Activated CD8-positive, alpha-beta memory T cell treated with anti-CD3 and anti-CD28 coated beads for 48 hours (primary cell): ENCODE measurements at regions not wholly inside any gene's neighbourhood (a gene's known extent, or its start where the extent isn't known, plus 50 kb on each side); places are given as distances from the start of the nearest gene placed in this dataset.
"Not testable (repeated sequence)": the region's sequence is repeated elsewhere in the genome, so short reads cannot be mapped to it uniquely, and the experiment has no call there.

Experiments used
- DNase-seq, 3 experiments: peaks; one replicate each; pipeline ENCODE4 v3.0.0-alpha.2; 2020; ENCODE audit warnings: low read depth in 2 of 3, low spot score in 2 of 3

DNA sequence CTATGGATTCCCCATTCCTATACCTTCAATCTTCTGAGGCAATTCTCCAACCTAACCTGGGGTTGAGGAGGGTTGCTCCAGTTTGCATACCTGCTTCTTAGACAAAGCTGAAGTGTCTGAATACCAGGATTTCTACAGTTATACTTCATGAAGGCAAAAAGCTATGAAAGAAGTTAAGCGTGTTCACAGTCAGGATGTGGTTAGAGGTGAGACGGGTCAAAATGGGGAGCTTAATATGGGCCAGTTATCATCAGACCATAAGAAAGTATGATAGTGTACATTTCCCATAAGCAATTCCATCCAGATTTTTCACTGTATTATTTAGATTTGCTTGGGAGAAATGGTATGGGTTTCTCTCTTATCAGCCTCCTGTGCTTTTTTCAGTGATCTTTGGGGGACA lies 156.9 kb upstream of the FER start:
- no peak for DNase-seq

DNA sequence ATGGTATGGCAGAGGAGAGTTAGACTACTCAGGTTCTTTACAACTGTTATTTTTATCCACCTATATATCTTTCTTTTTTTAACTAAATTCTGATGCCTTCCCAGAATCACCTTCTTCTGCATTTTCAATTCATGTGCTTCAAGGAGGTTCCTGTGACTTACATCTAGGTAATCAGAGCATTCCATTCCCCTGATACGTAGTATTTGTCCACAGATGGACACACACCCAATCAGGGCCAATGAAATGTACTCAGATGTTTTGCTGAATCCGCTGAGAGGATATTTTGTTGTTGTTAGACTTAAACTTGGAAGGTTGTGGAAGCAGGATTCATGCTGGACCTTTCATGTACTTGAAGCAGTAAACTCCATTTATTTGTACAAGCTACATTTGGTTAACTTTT lies 159.4 kb upstream of the FER start:
- no peak for DNase-seq

DNA sequence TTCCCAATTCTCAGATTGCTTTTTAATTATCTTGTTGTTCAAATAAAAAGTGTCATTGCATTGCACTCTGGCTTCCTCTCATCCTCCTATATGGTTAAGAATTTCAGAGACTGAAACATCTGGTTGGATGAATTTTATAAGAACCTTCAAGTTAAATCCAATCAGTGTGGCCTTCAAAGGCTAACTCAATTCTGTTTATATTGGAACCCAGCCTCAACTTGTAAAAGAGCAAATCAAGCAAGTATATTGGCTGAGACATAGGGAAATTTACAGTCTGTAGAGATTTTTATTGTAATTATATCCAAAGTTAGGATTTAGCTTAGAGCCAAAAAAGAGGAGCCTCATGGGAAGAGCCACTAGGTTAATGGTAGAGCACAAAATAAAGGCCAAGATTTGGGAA lies 159.9 kb upstream of the FER start:
- DNase-seq: no peak

DNA sequence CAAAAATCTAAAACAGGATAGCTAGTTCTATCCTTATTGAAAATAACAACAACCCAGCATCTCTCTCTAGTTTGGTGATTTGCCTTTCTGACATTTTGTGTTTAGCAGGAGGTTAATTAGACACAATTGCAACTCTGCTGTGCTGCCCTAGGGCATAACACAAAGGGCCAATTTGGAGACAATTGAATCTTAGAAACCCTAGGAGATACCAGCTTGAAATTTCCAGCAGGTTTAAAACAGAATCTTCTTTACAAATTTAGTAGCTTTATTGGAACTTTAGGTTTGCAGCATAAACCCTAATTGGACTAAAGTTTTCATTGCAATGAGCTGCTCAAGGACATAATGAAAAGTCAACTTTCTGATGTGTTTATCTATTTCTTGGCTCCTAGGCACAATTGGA lies 166.7 kb upstream of the FER start:
- DNase-seq: no peak

DNA sequence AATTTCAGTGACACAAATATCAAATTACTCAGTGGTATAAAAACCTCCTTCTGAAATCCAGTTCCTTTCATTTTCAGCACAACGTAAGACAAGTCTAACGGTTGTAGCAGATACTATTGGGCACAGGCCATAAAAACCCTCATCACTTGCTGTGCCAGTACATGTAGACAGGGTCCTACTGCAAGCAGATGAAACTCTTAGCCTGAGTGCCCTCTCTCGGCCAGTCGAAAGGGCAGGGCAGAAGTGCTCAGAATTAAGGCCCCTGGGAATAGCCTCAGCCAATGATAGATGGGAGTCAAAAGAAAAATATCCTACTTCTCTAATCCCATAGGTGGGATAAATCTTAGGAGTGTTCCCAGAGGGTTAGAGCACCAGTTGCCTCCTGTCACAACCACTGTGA lies 168.5 kb upstream of the FER start:
- DNase-seq: no peak

DNA sequence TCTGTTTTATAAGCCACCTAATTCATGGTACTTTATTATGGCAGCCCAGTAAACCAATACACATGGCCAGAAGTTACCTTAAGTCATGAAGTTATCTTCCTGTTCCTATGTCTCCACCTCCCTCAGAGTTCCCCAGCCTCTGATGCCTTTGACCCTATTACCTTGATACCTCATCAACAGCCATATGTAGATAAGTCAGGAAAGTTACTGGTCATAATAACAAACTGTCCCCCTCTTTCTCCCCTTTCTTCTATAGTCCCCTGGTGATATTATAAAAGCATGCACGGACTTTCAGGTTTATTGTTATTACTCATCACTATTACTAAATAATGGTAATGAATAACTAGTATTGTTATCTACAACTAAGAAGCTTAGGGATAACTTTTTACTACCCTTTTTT lies 168.9 kb upstream of the FER start:
- no peak for DNase-seq

DNA sequence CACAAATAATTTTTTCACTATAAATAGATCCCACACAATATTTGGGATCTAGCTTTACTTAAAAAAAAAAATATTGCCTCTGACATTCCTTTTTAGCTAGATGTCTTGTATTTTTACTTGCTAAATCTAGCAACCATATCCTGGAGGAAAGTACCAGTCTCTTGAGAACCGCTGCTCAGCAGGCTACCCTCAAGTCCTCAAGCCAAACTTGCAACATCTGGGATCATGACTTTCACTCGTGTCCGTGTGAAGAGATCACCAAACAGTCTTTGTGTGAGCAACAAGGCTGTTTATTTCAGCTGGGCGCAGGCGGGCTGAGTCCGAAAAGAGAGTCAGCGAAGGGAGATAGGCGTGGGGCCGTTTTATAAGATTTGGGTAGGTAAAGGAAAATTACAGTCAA lies 180.3 kb upstream of the FER start:
- no peak for DNase-seq

DNA sequence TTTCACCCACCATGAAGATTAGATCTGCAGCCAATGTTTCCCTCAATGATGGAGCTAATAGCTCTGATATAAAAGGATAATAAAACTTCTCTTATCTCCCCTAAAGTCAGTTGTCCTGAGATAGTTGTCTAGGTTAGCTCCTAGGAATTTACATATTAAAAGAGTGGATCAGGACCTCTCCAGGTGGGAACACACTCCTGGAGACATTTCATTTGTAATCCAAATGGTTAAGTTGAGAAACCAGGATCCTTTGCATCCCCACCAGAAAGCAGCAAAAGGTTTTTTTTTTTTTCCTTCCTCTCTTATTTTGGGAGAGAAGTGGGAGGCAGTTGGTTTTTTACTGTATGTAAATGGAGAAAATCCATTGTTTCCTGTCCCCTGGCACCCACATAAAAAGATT lies 182.5 kb upstream of the FBXL17 start:
- DNase-seq: no peak

DNA sequence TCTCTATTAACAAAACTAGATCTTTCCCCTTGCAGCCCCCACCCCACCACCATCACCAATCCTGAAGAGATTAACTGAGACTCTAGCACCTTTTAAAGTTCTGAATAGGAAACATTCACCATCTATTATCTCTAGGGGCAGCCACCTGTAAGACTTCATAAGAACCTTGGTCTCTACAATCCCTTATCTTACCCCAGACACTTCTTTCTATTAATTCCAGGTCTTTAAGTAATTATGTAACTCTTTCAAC lies 180.2 kb upstream of the FBXL17 start:
- no peak for DNase-seq

DNA sequence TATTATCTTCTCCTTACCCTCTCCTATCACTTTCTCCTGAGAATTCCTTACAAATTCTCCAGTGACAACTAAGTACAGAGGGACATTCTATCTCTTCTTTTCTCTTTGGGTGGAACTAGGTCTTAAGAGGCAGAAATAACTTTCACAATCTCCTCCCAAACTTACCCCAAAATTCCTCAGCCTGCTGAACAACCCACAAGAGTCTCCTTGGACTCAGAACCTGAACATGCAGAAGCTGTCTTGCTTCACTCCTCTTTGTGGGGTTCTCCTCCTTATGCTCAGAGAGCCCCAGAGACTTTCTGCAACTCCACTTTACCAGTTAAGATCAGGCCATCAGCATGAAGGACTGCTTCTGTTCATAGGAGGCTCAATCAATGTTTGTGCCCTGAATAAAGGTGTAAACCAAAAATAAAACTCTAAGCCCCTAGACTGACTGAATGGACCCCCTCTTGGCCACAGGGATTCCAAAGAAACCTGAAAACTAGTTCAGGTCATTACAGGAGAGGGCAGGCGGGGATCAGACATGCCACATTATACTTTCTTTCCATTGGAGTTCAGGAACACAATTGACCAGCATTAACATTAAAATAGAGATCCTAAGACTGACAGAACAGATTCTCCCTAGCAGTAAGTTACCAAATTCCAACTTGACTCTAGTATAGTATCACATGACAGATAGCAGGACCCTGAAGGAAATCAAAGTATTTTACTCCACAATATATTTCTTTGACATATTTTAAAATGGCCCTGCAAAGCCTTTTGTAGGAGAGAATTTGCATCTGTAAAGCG lies 179.7 kb upstream of the FBXL17 start:
- DNase-seq: no peak

DNA sequence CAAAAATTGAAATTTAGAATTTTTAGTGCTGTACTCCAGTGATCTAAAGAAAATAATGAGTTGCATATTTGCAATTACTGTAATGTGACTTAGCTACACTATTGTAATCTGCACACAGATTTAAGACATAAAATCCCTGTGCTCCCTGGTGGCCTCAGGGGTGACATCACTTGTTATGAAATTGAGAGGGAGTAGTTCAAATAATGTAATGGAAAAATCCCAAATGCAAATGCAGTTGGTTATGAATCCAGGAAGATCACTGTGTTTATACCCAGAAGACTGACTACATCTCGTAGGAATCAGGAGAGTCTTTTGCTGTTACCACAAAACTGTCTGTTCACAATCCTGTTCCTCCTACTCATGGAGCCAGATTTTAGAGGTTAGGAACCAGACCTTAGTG lies 178.7 kb upstream of the FBXL17 start:
- DNase-seq: no peak

DNA sequence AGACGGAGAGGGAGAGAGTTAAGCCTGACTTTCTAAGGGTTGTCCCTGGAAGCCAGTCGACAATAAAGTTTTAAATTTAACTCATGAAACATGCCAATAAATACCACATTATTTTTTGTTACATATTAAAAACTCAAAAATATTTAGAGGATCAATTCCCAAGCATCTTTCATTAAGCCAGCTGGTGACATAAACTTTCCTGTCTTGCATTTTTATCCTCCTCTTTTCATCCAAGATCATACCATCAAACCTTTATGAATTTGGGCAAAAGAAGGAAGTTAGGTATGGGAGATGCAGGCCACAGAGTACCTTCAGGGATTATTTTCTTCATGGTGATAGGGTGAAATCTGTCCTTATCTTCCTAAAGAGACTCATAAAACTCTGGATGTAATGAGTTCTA lies 178.3 kb upstream of the FBXL17 start:
- DNase-seq: no peak

DNA sequence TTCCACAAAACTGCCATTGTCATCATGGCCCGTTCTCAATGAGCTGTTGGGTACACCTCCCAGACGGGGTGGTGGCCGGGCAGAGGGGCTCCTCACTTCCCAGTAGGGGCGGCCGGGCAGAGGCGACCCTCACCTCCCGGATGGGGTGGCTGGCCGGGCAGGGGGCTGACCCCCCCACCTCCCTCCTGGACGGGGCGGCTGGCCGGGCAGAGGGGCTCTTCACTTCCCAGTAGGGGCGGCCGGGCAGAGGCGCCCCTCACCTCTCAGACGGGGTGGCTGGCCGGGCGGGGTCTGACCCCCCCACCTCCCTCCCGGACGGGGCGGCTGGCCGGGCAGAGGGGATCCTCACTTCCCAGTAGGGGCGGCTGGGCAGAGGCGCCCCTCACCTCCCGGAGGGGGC lies 176.9 kb upstream of the FBXL17 start:
- not testable (repeated sequence) for DNase-seq

DNA sequence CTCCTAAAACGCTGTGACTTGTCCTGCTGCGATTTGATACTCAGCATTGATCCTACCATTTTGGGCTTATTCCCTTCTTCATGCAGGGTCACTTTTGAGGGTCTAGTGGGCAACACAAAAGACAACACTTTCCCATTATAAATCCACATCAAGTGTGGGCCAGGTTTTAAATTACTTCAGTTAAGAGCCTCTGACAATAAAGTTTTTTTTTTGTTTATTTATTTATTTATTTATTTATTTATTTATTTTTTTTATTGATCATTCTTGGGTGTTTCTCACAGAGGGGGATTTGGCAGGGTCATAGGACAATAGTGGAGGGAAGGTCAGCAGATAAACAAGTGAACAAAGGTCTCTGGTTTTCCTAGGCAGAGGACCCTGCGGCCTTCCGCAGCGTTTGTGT lies 176.2 kb upstream of the FBXL17 start:
- DNase-seq: not testable (repeated sequence)

DNA sequence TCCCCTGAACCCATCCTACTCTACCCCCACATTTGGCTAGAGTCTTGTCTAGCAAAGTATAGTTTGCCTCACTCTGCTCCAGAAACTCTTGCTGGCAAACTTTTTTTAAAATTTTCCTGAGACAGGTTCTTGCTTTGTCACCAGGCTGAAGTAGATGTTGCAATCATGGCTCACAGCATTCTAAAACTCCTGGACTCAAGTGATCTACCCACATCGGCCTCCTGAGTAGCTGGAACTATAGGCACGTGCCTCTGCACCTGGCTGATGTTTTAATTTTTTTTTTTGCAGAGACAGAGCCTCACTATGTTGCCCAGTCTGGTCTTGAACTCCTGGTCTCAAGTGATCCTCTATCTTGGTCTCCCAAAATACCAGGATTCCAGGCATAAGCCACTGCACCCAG lies 175.8 kb upstream of the FBXL17 start:
- DNase-seq: no peak

DNA sequence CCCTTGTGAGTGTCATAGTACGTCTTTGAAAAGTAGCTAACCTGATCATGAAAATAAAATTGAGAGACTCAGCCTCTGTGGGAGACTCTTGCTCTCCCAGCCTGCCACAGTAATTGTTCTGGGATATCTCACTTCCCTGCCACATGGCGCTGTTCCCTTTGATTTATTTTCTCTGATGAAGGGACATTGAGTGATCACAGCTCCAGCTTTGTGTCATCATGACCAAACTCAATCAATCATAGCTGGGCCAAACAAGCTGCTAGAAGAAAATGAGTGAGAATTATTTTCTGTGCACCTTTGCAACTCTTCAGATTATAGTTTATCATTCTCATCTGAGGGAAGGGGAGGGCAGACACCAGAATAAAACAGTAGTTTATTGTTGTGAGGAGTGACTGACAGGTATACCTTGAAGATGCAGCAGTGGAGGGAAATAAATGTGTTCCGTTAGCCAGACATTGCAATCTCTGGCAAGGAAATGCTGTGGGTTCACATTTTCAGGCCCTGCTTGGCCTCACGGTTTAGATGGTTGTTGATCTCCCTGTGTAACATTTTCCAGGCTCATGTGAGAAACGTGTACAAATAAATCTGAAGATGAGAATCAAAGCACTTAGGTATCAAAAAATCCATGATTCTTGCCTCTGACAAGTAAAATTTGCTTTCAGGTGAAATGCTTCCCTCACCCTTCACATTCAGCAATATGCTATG lies 174.7 kb upstream of the FBXL17 start:
- no peak for DNase-seq

DNA sequence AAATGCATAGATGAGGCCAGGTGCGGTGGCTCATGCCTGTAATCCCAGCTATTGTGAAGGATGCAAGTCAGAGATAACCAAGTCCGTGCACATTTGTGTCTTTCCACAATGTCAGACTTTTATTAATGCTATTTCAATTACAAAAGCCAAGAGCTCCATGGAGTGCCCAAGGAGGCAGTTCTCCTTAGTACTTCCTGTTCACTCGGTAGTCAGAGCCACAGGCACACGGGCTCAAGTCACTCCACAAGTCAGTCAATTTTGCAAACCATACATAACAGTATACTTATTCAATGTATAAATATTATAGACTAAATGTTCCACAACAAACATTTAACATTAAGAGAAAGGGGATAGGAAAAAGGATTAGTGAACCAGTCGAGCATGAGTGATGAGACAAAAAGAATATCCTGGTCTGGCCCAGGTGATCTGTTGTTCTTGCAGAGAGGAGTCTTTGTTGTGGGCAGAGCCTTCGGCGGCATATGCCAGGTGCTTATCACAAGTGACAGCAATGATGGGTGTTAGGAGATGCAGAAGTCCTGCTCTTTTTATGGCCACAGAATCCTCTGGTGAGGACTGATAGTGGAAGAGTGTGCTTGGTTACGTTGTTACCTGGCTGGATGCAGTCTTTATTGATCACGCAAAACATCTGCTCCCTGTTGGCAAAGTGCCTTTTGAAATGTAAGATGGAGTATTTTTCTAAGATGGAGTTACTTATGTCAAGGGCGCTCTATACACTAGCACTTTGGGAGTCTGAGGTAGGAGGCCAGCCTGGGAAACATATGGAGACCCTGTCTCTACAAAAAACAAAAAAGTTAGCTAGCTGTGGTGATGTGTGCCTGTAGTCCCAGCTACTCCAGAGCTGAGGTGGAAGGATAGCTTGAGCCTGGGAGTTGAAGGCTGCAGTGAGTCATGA lies 167.0 kb upstream of the FBXL17 start:
- no peak for DNase-seq

DNA sequence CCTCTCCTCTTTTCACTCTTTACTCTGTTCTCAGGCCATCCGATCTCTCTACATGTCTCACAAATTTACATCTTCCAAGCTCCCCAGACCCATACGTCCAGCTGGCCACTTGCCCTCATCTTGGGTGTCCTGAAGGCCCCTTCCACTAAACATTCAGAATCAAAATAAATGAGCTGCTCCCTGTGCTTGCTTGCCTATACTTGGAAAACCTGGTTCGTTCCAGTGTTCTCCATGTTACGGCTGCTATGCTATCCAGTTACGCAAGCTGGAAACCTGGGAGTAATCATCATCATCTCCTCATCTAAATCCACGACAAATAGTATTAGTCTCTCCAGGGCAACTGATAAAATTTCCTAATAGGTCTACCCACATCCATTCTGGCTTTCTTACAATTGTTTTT lies 165.0 kb upstream of the FBXL17 start:
- no peak for DNase-seq

DNA sequence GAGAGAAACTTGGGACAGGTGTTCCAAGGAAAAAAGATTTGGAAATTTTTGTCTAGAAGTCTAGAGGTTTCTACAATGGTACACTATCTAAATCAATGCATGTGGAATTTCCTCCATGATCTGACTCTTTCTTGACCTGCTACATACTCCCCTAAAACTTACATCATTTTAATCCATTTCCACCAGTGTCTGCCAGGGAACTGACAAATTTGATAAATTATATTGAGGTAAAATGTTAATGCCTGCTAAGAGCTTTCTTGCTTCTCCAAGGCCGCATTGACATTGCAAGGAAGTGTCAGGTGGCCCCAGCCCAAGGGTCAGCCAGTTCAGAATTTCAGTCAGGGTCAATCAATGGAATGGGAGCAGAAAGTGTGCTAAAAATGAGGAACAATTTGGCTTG lies 163.4 kb upstream of the FBXL17 start:
- DNase-seq: no peak

DNA sequence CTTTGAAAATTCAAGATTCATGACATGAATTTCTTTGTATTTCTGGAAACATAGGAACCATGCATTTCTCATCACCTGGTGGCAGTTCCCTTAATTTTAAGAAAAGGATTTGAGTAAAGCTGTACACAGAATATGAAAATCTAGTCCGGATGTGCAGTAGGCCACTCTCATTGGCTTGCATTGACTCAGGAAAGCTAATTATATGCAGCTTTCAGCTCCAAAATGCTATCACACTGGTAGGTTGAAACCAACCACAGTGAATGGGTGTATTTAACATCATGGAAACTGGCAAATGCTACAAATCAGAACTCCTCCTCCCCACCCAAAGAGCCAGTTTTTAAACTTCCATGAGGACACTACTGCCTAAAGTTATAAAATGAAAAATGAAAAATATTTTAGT lies 161.6 kb upstream of the FBXL17 start:
- DNase-seq: no peak

DNA sequence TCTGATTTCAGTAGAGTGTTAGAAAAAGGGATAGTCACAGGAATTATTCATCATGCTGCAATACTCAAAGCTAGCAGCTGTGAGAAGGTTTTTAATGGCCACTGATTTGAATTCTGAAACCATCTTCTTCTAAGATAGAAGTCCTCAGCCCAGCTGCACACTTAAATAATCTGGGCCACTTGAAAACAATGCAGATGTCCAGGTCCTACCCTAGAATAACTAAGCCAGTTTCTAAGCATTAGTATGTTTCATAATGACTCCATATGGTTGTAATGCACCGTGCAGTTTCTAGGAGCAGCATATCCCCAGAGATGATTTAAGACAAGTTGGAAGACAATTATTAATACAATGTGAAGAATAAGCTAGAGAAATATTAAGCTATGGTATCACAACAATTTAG lies 159.9 kb upstream of the FBXL17 start:
- no peak for DNase-seq

DNA sequence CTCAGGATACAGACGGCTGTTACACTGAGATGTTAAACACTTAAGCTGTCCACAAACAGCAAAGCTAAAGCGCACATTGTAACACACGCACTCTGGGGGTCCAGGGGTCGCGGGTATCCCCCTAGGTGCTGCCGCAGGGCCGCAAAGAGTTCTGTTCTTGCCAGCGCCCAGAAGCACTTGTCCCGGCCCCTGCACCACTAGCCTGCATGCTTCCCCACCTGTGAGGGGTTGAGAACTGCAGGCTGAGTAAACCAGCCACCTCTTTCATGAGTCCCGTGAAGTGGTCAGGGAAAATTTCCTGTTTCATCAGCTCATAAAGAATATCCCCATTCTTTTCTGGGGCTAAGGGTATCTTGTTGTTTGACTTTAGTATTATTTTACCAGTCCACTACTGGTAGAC lies 154.4 kb upstream of the FBXL17 start:
- DNase-seq: no peak
